Mesenchymal stem cell (in vitro differentiated cells and primary cell): ENCODE measurements at regions not wholly inside any gene's neighbourhood (a gene's known extent, or its start where the extent isn't known, plus 50 kb on each side); places are given as distances from the start of the nearest gene placed in this dataset.

ENCODE experiments used
- DNase-seq: peaks from one replicate; pipeline ENCODE4 v3.0.0-alpha.2; 2013
- H2AFZ ChIP-seq: one replicate; pipeline ENCODE4 v1.6.1; 2013; ENCODE audit warnings: low read depth, mild to moderate bottlenecking, control low read depth, inconsistent platforms, low read length, moderate library complexity
- H2AK5ac ChIP-seq: 2 replicates; pipeline ENCODE4 v1.6.1; 2013; ENCODE audit warnings: low read length, moderate library complexity, mild to moderate bottlenecking, inconsistent platforms; ENCODE audit not compliant: severe bottlenecking
- H2BK120ac ChIP-seq: one replicate; pipeline ENCODE4 v1.6.1; 2013; ENCODE audit warnings: low read depth, mild to moderate bottlenecking, inconsistent platforms, low read length, moderate library complexity
- H2BK12ac ChIP-seq, 2 experiments: one replicate each; pipeline ENCODE4 v1.6.1; 2013; ENCODE audit warnings: inconsistent platforms in 2 of 2, low read length in 2 of 2, mild to moderate bottlenecking in 2 of 2, moderate library complexity in 2 of 2, control low read depth in 1 of 2
- H2BK15ac ChIP-seq: one replicate; pipeline ENCODE4 v1.6.1; 2013; ENCODE audit warnings: mild to moderate bottlenecking, low read depth, inconsistent platforms; ENCODE audit not compliant: poor library complexity, severe bottlenecking
- H2BK5ac ChIP-seq: 2 replicates; pipeline ENCODE4 v1.6.1; 2013; ENCODE audit warnings: low read depth, mild to moderate bottlenecking, low read length, control low read depth, inconsistent platforms; ENCODE audit not compliant: poor library complexity, severe bottlenecking
- H3K14ac ChIP-seq, 2 experiments: one replicate each; pipeline ENCODE4 v1.6.1; 2013; ENCODE audit warnings: inconsistent platforms in 2 of 2, low read length in 2 of 2, control low read depth in 1 of 2, mild to moderate bottlenecking in 1 of 2, moderate library complexity in 1 of 2
- H3K18ac ChIP-seq, 2 experiments: one replicate each; pipeline ENCODE4 v1.6.1; 2013; ENCODE audit warnings: inconsistent platforms in 2 of 2, low read length in 2 of 2, control low read depth in 1 of 2, low read depth in 1 of 2, mild to moderate bottlenecking in 1 of 2
- H3K23ac ChIP-seq, 2 experiments: one replicate each; pipeline ENCODE4 v1.6.1; 2013; ENCODE audit warnings: inconsistent platforms in 2 of 2, low read length in 2 of 2, mild to moderate bottlenecking in 2 of 2, moderate library complexity in 2 of 2, control low read depth in 1 of 2
- H3K27ac ChIP-seq: 2 replicates; pipeline ENCODE4 v1.5.1; 2013; ENCODE audit warnings: mild to moderate bottlenecking, moderate library complexity, low read length, control low read depth, inconsistent platforms; ENCODE audit not compliant: poor library complexity, severe bottlenecking
- H3K27me3 ChIP-seq, 2 experiments: 2 replicates each; pipeline versions ENCODE4 v1.6.1 to v1.7.0; 2013; ENCODE audit warnings: low read length in 2 of 2, mild to moderate bottlenecking in 2 of 2, moderate library complexity in 2 of 2, control low read depth in 1 of 2, inconsistent platforms in 1 of 2; ENCODE audit not compliant: control insufficient read depth in 1 of 2, insufficient read depth in 1 of 2
- H3K36me3 ChIP-seq, 2 experiments: 2 replicates each; pipeline versions ENCODE4 v1.6.1 to v1.7.0; 2013; ENCODE audit warnings: low read length in 2 of 2, control low read depth in 1 of 2, inconsistent platforms in 1 of 2, low read depth in 1 of 2, mild to moderate bottlenecking in 1 of 2; ENCODE audit not compliant: insufficient read depth in 2 of 2, control insufficient read depth in 1 of 2
- H3K4ac ChIP-seq, 2 experiments: one replicate each; pipeline ENCODE4 v1.6.1; 2013; ENCODE audit warnings: inconsistent platforms in 2 of 2, low read length in 2 of 2, mild to moderate bottlenecking in 2 of 2, moderate library complexity in 2 of 2, control low read depth in 1 of 2, low read depth in 1 of 2
- H3K4me1 ChIP-seq: 2 replicates; pipeline ENCODE4 v1.6.1; 2013; ENCODE audit warnings: low read depth, low read length, control low read depth; ENCODE audit not compliant: control insufficient read depth, insufficient read depth
- H3K4me2 ChIP-seq: 2 replicates; pipeline ENCODE4 v1.6.1; 2013; ENCODE audit warnings: low read length, mild to moderate bottlenecking, inconsistent platforms; ENCODE audit not compliant: poor library complexity, severe bottlenecking
- H3K4me3 ChIP-seq, 2 experiments: 2 replicates each; pipeline versions ENCODE4 v1.5.1 to v1.7.0; 2013; ENCODE audit warnings: low read length in 2 of 2, mild to moderate bottlenecking in 2 of 2, control low read depth in 1 of 2, low read depth in 1 of 2; ENCODE audit not compliant: insufficient read depth in 1 of 2
- H3K79me1 ChIP-seq: replicated peaks from 2 replicates; pipeline ENCODE4 v1.6.1; 2013; ENCODE audit warnings: mild to moderate bottlenecking, control low read depth, low read length, inconsistent platforms; ENCODE audit not compliant: poor library complexity, severe bottlenecking
- H3K9ac ChIP-seq: 2 replicates; pipeline ENCODE4 v1.7.0; 2013; ENCODE audit warnings: mild to moderate bottlenecking, low read length, moderate library complexity
- H3K9me3 ChIP-seq: 2 replicates; pipeline ENCODE4 v1.7.0; 2013; ENCODE audit warnings: mild to moderate bottlenecking, low read length; ENCODE audit not compliant: control insufficient read depth
- H4K8ac ChIP-seq: one replicate; pipeline ENCODE4 v1.6.1; 2013; ENCODE audit warnings: inconsistent platforms, mild to moderate bottlenecking, low read length, moderate library complexity
- H4K91ac ChIP-seq: one replicate; pipeline ENCODE4 v1.6.1; 2013; ENCODE audit warnings: mild to moderate bottlenecking, low read length, inconsistent platforms
- WGBS: methylation state at CpG from one replicate; pipeline ENCODE4 v1.1.7; 2013; ENCODE audit warnings: mixed read lengths; 5-methylcytosine and 5-hydroxymethylcytosine counted together

- Histone ChIP-seq H3K27me3 (no peaks in the 10 kb centered on the region), H4K91ac (no peak overlapping the region), H3K14ac (no peak overlapping the region), H3K18ac (no peak overlapping the region), H3K23ac (no peak overlapping the region), H3K4me3 (no peak overlapping the region), H3K4me2 (no peak overlapping the region), H2BK5ac (no peak overlapping the region), H3K79me1 (no peaks in the 10 kb centered on the region), H2AFZ (no peak overlapping the region), H3K36me3 (no peaks in the 10 kb centered on the region), H3K9me3 (no peaks in the 10 kb centered on the region), H3K27ac (no peak overlapping the region), H2BK120ac (no peak overlapping the region), H3K4ac (no peak overlapping the region), H2BK12ac (no peak overlapping the region), H3K9ac (no peak overlapping the region), H2BK15ac (no peak overlapping the region), H4K8ac (no peak overlapping the region), H3K4me1 (no peaks in the 10 kb centered on the region), H2AK5ac (no peak overlapping the region)
- peak; percentile 10 for DNase-seq
- 80% methylated on average over 6 of the region's 7 CpGs for WGBS
Observed at GRCh38 chr2:65877331-65878010, 445.1 kb upstream of the SPRED2 start.

GRCh38 chr2:65876114-65876513 is 443.7 kb upstream of the SPRED2 start:
- DNase-seq: no peak
- no peak overlapping the region for H3K4me3 ChIP-seq
- H3K14ac ChIP-seq: no peak overlapping the region
- H2BK15ac ChIP-seq: no peak overlapping the region
- H3K18ac ChIP-seq: no peak overlapping the region
- H3K36me3 ChIP-seq: no peaks in the 10 kb centered on the region
- no peak overlapping the region for H3K4me2 ChIP-seq
- H3K4ac ChIP-seq: no peak overlapping the region
- H3K79me1 ChIP-seq: no peaks in the 10 kb centered on the region
- no peak overlapping the region for H3K23ac ChIP-seq
- H2AFZ ChIP-seq: no peak overlapping the region
- no peaks in the 10 kb centered on the region for H3K4me1 ChIP-seq
- H2AK5ac ChIP-seq: no peak overlapping the region
- no peak overlapping the region for H2BK120ac ChIP-seq
- no peaks in the 10 kb centered on the region for H3K27me3 ChIP-seq
- H3K27ac ChIP-seq: no peak overlapping the region
- H2BK5ac ChIP-seq: no peak overlapping the region
- no peak overlapping the region for H4K91ac ChIP-seq
- no peak overlapping the region for H3K9ac ChIP-seq
- no peaks in the 10 kb centered on the region for H3K9me3 ChIP-seq
- no peak overlapping the region for H2BK12ac ChIP-seq
- H4K8ac ChIP-seq: no peak overlapping the region
- WGBS: 58% methylated on average over 2 of the region's 2 CpGs

- no peak overlapping the region for H3K4me2 ChIP-seq
- no peak overlapping the region for H3K23ac ChIP-seq
- no peak overlapping the region for H2BK5ac ChIP-seq
- no peaks in the 10 kb centered on the region for H3K36me3 ChIP-seq
- H3K18ac ChIP-seq: no peak overlapping the region
- no peak overlapping the region for H2AFZ ChIP-seq
- no peak overlapping the region for H3K27ac ChIP-seq
- H3K4me1 ChIP-seq: no peaks in the 10 kb centered on the region
- H4K91ac ChIP-seq: no peak overlapping the region
- 93% methylated on average over 2 of the region's 2 CpGs for WGBS
- no peak overlapping the region for H2BK15ac ChIP-seq
- no peak overlapping the region for H4K8ac ChIP-seq
- H3K4ac ChIP-seq: no peak overlapping the region
- no peak overlapping the region for H3K4me3 ChIP-seq
- H3K27me3 ChIP-seq: peaks cover 0 to 6% of the 10 kb centered on the region in 2 experiments
- no peak for DNase-seq
- H3K14ac ChIP-seq: no peak overlapping the region
- no peak overlapping the region for H3K9ac ChIP-seq
- no peaks in the 10 kb centered on the region for H3K79me1 ChIP-seq
- no peak overlapping the region for H2BK120ac ChIP-seq
- H3K9me3 ChIP-seq: no peaks in the 10 kb centered on the region
- H2AK5ac ChIP-seq: no peak overlapping the region
- H2BK12ac ChIP-seq: no peak overlapping the region
Observed at GRCh38 chr2:65870826-65871225, 438.4 kb upstream of the SPRED2 start.

- H2AK5ac ChIP-seq: no peak overlapping the region
- H3K9ac ChIP-seq: no peak overlapping the region
- H4K8ac ChIP-seq: no peak overlapping the region
- H3K23ac ChIP-seq: no peak overlapping the region
- H3K4me2 ChIP-seq: no peak overlapping the region
- peaks cover 0 to 6% of the 10 kb centered on the region in 2 experiments for H3K27me3 ChIP-seq
- H2BK15ac ChIP-seq: no peak overlapping the region
- no peak for DNase-seq
- H3K4me3 ChIP-seq: no peak overlapping the region
- H4K91ac ChIP-seq: no peak overlapping the region
- H3K79me1 ChIP-seq: no peaks in the 10 kb centered on the region
- H2AFZ ChIP-seq: no peak overlapping the region
- H3K9me3 ChIP-seq: no peaks in the 10 kb centered on the region
- H3K4ac ChIP-seq: no peak overlapping the region
- no peak overlapping the region for H2BK5ac ChIP-seq
- H3K36me3 ChIP-seq: no peaks in the 10 kb centered on the region
- H3K18ac ChIP-seq: no peak overlapping the region
- H3K4me1 ChIP-seq: no peaks in the 10 kb centered on the region
- H3K14ac ChIP-seq: no peak overlapping the region
- 82% methylated on average over 4 of the region's 5 CpGs for WGBS
- H2BK120ac ChIP-seq: no peak overlapping the region
- H3K27ac ChIP-seq: no peak overlapping the region
- H2BK12ac ChIP-seq: no peak overlapping the region
Observed at GRCh38 chr2:65869296-65869695, 436.9 kb upstream of the SPRED2 start.
